ENCODE measurements at regions not wholly inside any gene's neighbourhood (a gene's known extent, or its start where the extent isn't known, plus 50 kb on each side); places are given as distances from the start of the nearest gene placed in this dataset.

GRCh38 chr10:16297642-16298041 is 139.2 kb upstream of the PTER start:
- TF ChIP-seq EZH2 (optimal IDR thresholded peaks at IDR 0.05; ENCODE audit: low read depth, low read length) (no peak), EZH2phosphoT487 (IDR thresholded peaks at IDR 0.05; ENCODE audit: low read length) (no peak)
